Upper lobe of right lung (tissue), 1 donor: ENCODE measurements at regions not wholly inside any gene's neighbourhood (a gene's known extent, or its start where the extent isn't known, plus 50 kb on each side); places are given as distances from the start of the nearest gene placed in this dataset.

ENCODE experiments used
- ATAC-seq: fragments of 200-7000 bp; cut with Tn5 transposase; one replicate; pipeline ENCODE4 v1.9.1; 2020; ENCODE audit warnings: mild to moderate bottlenecking, moderate library complexity
- DNase-seq: peaks from one replicate; pipeline ENCODE4 v3.0.0-alpha.2; 2020
- H3K27ac ChIP-seq: fragments of 200-600 bp; one replicate; pipeline ENCODE4 v1.8.0; 2022
- H3K27me3 ChIP-seq: fragments of 200-600 bp; one replicate; pipeline ENCODE4 v1.8.0; 2022; ENCODE audit warnings: mild to moderate bottlenecking
- H3K36me3 ChIP-seq: fragments of 200-600 bp; one replicate; pipeline ENCODE4 v1.8.0; 2022
- H3K4me1 ChIP-seq: fragments of 200-600 bp; one replicate; pipeline ENCODE4 v1.8.0; 2022
- H3K4me3 ChIP-seq: fragments of 200-600 bp; one replicate; pipeline ENCODE4 v1.8.0; 2022; ENCODE audit warnings: mild to moderate bottlenecking
- H3K9me3 ChIP-seq: fragments of 200-600 bp; one replicate; pipeline ENCODE4 v1.8.0; 2022
- intact Hi-C: fragments of 100-400 bp; cut with DNase I; formaldehyde crosslinking; loops from one replicate; pipeline ENCODE4 v1.11.0; 2022
- TF ChIP-seq, protein P1 (sequence below): fragments of 200-600 bp; IDR thresholded peaks from one replicate; pipeline ENCODE4 v1.8.0; 2022; ENCODE audit warnings: antibody characterized with exemption
- donor health status: DM: no; HTN: yes; CAD: no; lungs with severe emphysema.

GRCh38 chr6:145350928-145351327 is 384.4 kb downstream of the EPM2A start:
- intact Hi-C loops = no loop called here

GRCh38 chr6:145352382-145353080 is 382.8 kb downstream of the EPM2A start:
- DNase-seq (no peak), ATAC-seq (no peak)
- Histone ChIP-seq H3K27ac (no peak overlapping the region), H3K27me3 (no peaks in the 10 kb centered on the region), H3K36me3 (no peaks in the 10 kb centered on the region), H3K9me3 (no peaks in the 10 kb centered on the region), H3K4me1 (no peaks in the 10 kb centered on the region), H3K4me3 (no peak overlapping the region)
- intact Hi-C loops = no loop called here
- TF ChIP-seq, protein P1, sequence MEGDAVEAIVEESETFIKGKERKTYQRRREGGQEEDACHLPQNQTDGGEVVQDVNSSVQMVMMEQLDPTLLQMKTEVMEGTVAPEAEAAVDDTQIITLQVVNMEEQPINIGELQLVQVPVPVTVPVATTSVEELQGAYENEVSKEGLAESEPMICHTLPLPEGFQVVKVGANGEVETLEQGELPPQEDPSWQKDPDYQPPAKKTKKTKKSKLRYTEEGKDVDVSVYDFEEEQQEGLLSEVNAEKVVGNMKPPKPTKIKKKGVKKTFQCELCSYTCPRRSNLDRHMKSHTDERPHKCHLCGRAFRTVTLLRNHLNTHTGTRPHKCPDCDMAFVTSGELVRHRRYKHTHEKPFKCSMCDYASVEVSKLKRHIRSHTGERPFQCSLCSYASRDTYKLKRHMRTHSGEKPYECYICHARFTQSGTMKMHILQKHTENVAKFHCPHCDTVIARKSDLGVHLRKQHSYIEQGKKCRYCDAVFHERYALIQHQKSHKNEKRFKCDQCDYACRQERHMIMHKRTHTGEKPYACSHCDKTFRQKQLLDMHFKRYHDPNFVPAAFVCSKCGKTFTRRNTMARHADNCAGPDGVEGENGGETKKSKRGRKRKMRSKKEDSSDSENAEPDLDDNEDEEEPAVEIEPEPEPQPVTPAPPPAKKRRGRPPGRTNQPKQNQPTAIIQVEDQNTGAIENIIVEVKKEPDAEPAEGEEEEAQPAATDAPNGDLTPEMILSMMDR = no peak

More at GRCh38 chr6:145350928-145351327, 384.4 kb downstream of the EPM2A start:
- Histone ChIP-seq H3K9me3 (no peaks in the 10 kb centered on the region), H3K4me1 (no peaks in the 10 kb centered on the region), H3K36me3 (no peaks in the 10 kb centered on the region), H3K27ac (no peak overlapping the region), H3K27me3 (no peaks in the 10 kb centered on the region), H3K4me3 (no peak overlapping the region)
- DNase-seq (no peak), ATAC-seq (no peak)
- TF ChIP-seq, protein P1 = no peak

GRCh38 chr6:145360865-145361264 is 374.5 kb downstream of the EPM2A start:
- intact Hi-C loops = no loop called here

GRCh38 chr6:145367149-145367548 is 368.2 kb downstream of the EPM2A start:
- Histone ChIP-seq H3K36me3 (no peaks in the 10 kb centered on the region), H3K4me3 (no peak overlapping the region), H3K4me1 (no peaks in the 10 kb centered on the region), H3K9me3 (no peaks in the 10 kb centered on the region), H3K27ac (no peak overlapping the region), H3K27me3 (no peaks in the 10 kb centered on the region)
- DNase-seq (no peak), ATAC-seq (no peak)
- TF ChIP-seq, protein P1 = no peak
- intact Hi-C loops = no loop called here

More at GRCh38 chr6:145360865-145361264, 374.5 kb downstream of the EPM2A start:
- Histone ChIP-seq H3K36me3 (no peaks in the 10 kb centered on the region), H3K27me3 (no peaks in the 10 kb centered on the region), H3K9me3 (no peaks in the 10 kb centered on the region), H3K27ac (no peak overlapping the region), H3K4me3 (no peak overlapping the region), H3K4me1 (no peaks in the 10 kb centered on the region)
- TF ChIP-seq, protein P1 = no peak
- DNase-seq (no peak), ATAC-seq (no peak)

DNA sequence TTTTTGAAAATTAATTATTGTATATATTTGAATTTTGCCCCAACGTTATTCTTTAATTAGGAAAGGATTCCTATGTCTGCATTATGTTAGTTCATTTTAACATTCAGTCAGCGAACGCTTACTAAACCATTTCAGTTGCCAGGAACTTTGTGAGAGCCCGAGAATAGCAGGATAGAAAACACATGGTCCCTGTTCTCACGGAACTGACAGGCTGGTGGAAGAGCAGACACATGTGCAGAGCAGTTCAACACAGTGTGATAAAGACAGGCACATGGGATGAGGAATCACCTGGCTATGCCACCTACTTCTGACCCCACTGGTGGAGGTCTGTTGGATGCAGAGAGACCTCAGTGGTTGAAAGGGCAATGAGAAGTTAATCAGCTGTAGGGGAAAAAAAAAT is 367.2 kb downstream of the EPM2A start:
- H3K27me3 ChIP-seq = no peaks in the 10 kb centered on the region
- no peak overlapping the region for H3K27ac ChIP-seq
- DNase-seq = no peak
- no peak for ATAC-seq
- intact Hi-C loops = no loop called here
- no peaks in the 10 kb centered on the region for H3K36me3 ChIP-seq
- TF ChIP-seq, protein P1 = no peak
- H3K4me3 ChIP-seq = no peak overlapping the region
- no peaks in the 10 kb centered on the region for H3K9me3 ChIP-seq
- no peaks in the 10 kb centered on the region for H3K4me1 ChIP-seq

DNA sequence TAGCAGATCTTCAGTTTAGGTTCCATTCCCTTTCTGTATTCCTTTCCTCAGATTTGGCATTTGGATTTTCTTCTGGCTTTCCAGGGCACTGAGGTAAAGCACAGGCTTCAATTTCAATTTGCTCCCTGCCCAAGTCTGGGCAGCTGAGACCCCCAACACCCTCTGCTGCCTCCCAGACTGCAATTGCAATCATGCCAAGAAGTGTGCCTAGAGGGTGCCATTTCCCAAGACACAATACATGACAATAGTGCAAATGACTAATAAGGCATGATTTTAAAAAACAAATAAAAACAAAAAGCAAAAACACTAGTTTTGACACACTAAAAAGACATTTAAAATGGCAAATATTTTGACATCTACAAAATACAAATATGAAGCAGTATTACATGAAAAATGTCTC is 364.8 kb downstream of the EPM2A start:
- Histone ChIP-seq H3K4me3 (no peak overlapping the region), H3K9me3 (no peaks in the 10 kb centered on the region), H3K36me3 (no peaks in the 10 kb centered on the region), H3K27ac (no peak overlapping the region), H3K27me3 (no peaks in the 10 kb centered on the region), H3K4me1 (no peaks in the 10 kb centered on the region)
- ATAC-seq (no peak), DNase-seq (no peak)
- intact Hi-C loops = no loop called here
- TF ChIP-seq, protein P1 = no peak
